ENCODE measurements at regions not wholly inside any gene's neighbourhood (a gene's known extent, or its start where the extent isn't known, plus 50 kb on each side); places are given as distances from the start of the nearest gene placed in this dataset.

DNA sequence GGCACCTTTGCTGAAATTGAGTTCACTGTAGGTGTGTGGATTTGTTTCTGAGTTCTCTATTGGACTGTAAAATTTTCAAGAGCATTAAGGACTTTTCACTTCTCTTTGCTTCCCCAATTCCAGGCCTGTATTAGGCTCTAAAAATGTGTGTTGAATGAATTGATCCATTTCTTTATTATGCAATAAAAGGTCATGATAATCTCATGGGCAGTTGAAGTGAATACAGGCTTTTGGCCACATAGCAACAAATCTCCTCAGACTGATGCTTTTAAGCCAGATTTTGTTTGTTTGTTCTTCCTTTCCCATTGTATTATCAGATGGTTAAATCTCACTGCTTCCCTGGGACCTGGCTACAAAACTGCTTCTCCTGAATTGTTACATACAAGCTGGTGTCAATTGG, 258.0 kb upstream of the FAR2 start:
- ChIA-PET POLR2A (no interaction called here), CTCF (no interaction called here)
- no peak for DNase-seq (ENCODE audit: extremely low spot score)
- TF ChIP-seq FOXM1 (IDR thresholded peaks at IDR 0.05; ENCODE audit: borderline replicate concordance) (no peak), CTBP1 (IDR thresholded peaks at IDR 0.05; ENCODE audit: borderline replicate concordance) (no peak), SUZ12 (IDR thresholded peaks at IDR 0.05) (no peak), NFRKB (IDR thresholded peaks at IDR 0.05) (no peak), TARDBP (IDR thresholded peaks at IDR 0.05) (no peak), HDGF (IDR thresholded peaks at IDR 0.05; ENCODE audit: borderline replicate concordance) (no peak), BHLHE40 (IDR thresholded peaks at IDR 0.05; ENCODE audit: borderline replicate concordance) (no peak), L3MBTL2 (conservative IDR thresholded peaks at IDR 0.05) (no peak), ARNT (IDR thresholded peaks at IDR 0.05) (no peak), FOXK2 (IDR thresholded peaks at IDR 0.05) (no peak), LEF1 (IDR thresholded peaks at IDR 0.05; ENCODE audit: borderline replicate concordance) (no peak), SP1 (IDR thresholded peaks at IDR 0.05) (no peak), ZNF384 (IDR thresholded peaks at IDR 0.05) (no peak), ELF4 (IDR thresholded peaks at IDR 0.05) (no peak), FOXA1 (IDR thresholded peaks at IDR 0.05) (no peak)
- TF ChIP-seq, protein P1, sequence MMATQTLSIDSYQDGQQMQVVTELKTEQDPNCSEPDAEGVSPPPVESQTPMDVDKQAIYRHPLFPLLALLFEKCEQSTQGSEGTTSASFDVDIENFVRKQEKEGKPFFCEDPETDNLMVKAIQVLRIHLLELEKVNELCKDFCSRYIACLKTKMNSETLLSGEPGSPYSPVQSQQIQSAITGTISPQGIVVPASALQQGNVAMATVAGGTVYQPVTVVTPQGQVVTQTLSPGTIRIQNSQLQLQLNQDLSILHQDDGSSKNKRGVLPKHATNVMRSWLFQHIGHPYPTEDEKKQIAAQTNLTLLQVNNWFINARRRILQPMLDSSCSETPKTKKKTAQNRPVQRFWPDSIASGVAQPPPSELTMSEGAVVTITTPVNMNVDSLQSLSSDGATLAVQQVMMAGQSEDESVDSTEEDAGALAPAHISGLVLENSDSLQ (IDR thresholded peaks at IDR 0.05): no peak

DNA sequence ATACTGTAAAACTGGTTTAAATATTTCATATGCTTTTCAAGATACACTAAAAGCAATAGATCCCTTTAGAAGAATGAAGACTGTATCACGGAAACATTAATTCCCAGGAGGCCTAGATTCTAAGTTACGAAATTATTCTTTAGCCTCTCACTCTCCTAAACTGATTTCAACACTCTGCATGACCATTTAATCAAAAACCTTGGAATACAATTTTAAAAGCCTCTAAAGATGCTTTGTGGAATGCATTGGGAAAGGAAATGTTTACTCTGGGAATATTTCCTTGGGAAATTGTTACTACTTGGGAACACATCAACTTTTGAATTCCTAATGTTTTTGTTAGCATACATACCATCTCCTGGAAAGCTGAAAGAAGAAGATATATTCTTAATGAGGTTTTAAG, 255.7 kb upstream of the FAR2 start:
- CTCF ChIA-PET: no interaction called here
- POLR2A ChIA-PET: no interaction called here
- DNase-seq (ENCODE audit: extremely low spot score): no peak
- TF ChIP-seq, protein P1 (IDR thresholded peaks at IDR 0.05): no peak
- TF ChIP-seq BHLHE40 (IDR thresholded peaks at IDR 0.05; ENCODE audit: borderline replicate concordance) (no peak), HDGF (IDR thresholded peaks at IDR 0.05; ENCODE audit: borderline replicate concordance) (no peak), L3MBTL2 (conservative IDR thresholded peaks at IDR 0.05) (no peak), FOXM1 (IDR thresholded peaks at IDR 0.05; ENCODE audit: borderline replicate concordance) (no peak), ELF4 (IDR thresholded peaks at IDR 0.05) (no peak), FOXK2 (IDR thresholded peaks at IDR 0.05) (no peak)

DNA sequence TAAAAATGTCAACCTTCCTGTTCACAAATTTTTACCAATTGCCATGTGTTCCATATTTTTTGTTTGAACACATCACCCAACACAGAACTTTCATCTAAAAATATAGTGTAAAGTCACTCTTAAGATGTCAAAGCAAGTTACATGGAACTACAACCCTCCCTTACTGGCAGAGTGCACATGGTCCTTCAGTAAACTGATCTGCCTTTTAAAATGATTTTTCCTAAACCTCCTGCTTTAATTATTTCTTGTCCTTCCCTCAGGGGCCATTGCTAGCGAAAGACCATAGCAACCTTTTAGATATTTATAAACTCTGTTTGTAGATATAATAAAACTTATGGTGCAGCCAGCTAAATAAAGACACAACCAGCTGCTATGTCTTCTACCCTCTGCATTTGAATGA, 255.2 kb upstream of the FAR2 start:
- ChIA-PET POLR2A (no interaction called here), CTCF (no interaction called here)
- TF ChIP-seq TARDBP (IDR thresholded peaks at IDR 0.05) (no peak), FOXK2 (IDR thresholded peaks at IDR 0.05) (no peak), CTBP1 (IDR thresholded peaks at IDR 0.05; ENCODE audit: borderline replicate concordance) (no peak)
- no peak for DNase-seq (ENCODE audit: extremely low spot score)

DNA sequence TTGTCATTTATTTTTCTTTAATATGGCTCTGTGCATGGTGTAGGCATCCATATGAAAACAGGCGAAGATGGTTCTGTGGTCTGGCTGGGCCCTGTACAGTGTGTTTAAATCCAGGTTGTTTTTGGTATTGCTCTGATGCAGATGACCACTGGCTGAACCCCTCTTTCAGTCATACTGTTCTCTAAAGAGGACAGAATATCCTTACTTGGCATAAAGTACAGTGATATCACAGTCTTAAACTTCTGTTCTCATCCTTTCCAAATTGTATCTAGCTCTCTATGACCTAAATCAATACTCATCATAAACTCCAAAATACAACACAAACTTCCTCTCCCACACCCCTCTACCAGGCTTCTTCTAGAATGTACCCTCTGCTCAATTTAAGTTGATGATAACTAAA, 252.7 kb upstream of the FAR2 start:
- TF ChIP-seq ZNF384 (IDR thresholded peaks at IDR 0.05) (no peak), ARNT (IDR thresholded peaks at IDR 0.05) (no peak), FOXK2 (IDR thresholded peaks at IDR 0.05) (no peak), FOXM1 (IDR thresholded peaks at IDR 0.05; ENCODE audit: borderline replicate concordance) (no peak), HDGF (IDR thresholded peaks at IDR 0.05; ENCODE audit: borderline replicate concordance) (no peak), LEF1 (IDR thresholded peaks at IDR 0.05; ENCODE audit: borderline replicate concordance) (no peak), L3MBTL2 (conservative IDR thresholded peaks at IDR 0.05) (no peak), TARDBP (IDR thresholded peaks at IDR 0.05) (no peak), FOXA1 (IDR thresholded peaks at IDR 0.05) (no peak), BHLHE40 (IDR thresholded peaks at IDR 0.05; ENCODE audit: borderline replicate concordance) (no peak), ELF4 (IDR thresholded peaks at IDR 0.05) (no peak), NFRKB (IDR thresholded peaks at IDR 0.05) (no peak), CTBP1 (IDR thresholded peaks at IDR 0.05; ENCODE audit: borderline replicate concordance) (no peak), SP1 (IDR thresholded peaks at IDR 0.05) (no peak), SUZ12 (IDR thresholded peaks at IDR 0.05) (no peak)
- TF ChIP-seq, protein P1 (IDR thresholded peaks at IDR 0.05): no peak
- CTCF ChIA-PET: no interaction called here

DNA sequence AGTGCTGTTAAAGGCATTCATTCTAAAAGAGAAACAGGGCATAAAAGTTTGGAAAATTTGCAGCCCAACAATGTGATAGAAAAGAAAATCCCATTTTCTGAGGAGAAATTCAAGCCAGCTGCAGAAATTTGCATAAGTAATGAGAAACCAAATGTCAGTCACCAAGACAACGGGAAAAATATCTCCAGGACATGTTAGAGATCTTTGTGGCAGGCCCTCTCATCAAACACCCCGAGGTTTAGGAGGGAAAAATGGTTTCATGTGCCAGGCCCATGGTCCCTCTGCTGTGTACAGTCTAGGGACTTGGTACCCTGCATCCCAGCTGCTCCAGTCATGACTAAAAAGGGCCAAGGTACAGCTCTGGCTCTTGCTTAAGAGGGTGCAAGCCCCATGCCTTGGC, 251.0 kb upstream of the FAR2 start:
- CTCF ChIA-PET: no interaction called here

More for the DNA sequence above, 252.7 kb upstream of the FAR2 start:
- POLR2A ChIA-PET: no interaction called here
- no peak for DNase-seq (ENCODE audit: extremely low spot score)

DNA sequence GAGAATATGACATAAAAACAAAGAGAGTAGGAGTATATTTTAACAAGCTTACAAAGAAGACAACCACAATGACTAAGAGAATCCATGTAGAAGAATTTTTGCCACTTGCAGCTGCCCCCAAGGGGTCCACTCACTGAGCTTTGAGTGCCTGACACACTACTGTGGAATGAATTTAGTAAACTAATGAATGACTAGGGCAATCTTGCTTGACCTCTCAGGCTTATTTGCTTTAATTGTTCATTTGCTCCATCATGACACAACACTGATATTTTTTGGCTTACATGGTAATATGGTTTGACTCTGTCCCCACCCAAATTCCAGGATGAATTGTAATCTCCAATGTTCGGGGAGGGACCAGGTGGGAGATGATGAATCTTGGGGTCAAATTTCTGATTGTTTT, 249.1 kb upstream of the FAR2 start:
- CTCF ChIA-PET: no interaction called here
- TF ChIP-seq SUZ12 (IDR thresholded peaks at IDR 0.05): no peak

More for the DNA sequence above, 251.0 kb upstream of the FAR2 start:
- TF ChIP-seq CTBP1 (IDR thresholded peaks at IDR 0.05; ENCODE audit: borderline replicate concordance) (no peak), FOXM1 (IDR thresholded peaks at IDR 0.05; ENCODE audit: borderline replicate concordance) (no peak), SUZ12 (IDR thresholded peaks at IDR 0.05) (no peak), L3MBTL2 (conservative IDR thresholded peaks at IDR 0.05) (no peak), FOXA1 (IDR thresholded peaks at IDR 0.05) (no peak), HDGF (IDR thresholded peaks at IDR 0.05; ENCODE audit: borderline replicate concordance) (no peak), NFRKB (IDR thresholded peaks at IDR 0.05) (no peak)
- POLR2A ChIA-PET: no interaction called here
- DNase-seq (ENCODE audit: extremely low spot score): no peak

DNA sequence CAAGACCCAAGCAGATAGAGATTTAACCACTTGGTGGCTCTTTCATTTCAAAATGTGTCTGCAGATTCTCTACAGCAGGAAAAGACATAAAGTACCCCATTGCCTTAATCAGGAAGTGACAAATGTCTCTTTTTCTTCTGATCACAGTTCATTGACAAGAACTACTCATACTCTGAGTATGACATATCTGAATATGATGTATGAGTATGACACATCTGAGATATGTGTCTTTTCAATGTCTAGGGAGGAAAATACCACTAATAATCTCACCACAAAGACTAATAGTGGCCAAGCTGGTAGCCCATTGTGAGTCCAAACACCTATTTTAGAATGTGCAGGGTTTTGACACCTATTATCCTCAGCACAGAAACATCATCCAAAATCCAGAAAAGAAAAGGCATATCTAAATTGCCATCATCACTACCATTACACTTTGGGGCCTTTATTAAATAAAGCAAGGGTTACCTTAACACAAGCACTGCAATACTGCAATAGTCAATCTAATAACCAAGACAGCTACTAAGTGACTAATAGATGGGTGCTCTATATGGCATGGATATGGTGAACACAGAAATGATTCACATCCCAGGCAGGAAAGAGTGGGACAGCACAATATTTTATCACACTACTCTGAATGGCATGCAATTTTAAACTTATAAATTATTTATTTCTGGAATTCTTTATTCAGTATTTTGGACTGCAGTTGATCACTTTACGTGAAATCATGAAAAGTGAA, 243.7 kb upstream of the FAR2 start:
- TF ChIP-seq HDGF (IDR thresholded peaks at IDR 0.05; ENCODE audit: borderline replicate concordance) (no peak), ZNF384 (IDR thresholded peaks at IDR 0.05) (no peak), LEF1 (IDR thresholded peaks at IDR 0.05; ENCODE audit: borderline replicate concordance) (no peak), ELF4 (IDR thresholded peaks at IDR 0.05) (no peak), CTBP1 (IDR thresholded peaks at IDR 0.05; ENCODE audit: borderline replicate concordance) (no peak), FOXM1 (IDR thresholded peaks at IDR 0.05; ENCODE audit: borderline replicate concordance) (no peak), SP1 (IDR thresholded peaks at IDR 0.05) (no peak), L3MBTL2 (conservative IDR thresholded peaks at IDR 0.05) (no peak), FOXA1 (IDR thresholded peaks at IDR 0.05) (no peak), NFRKB (IDR thresholded peaks at IDR 0.05) (no peak), ARNT (IDR thresholded peaks at IDR 0.05) (no peak), BHLHE40 (IDR thresholded peaks at IDR 0.05; ENCODE audit: borderline replicate concordance) (no peak), FOXK2 (IDR thresholded peaks at IDR 0.05) (no peak)
- CTCF ChIA-PET: no interaction called here
- POLR2A ChIA-PET: no interaction called here
- DNase-seq (ENCODE audit: extremely low spot score): no peak

More for the DNA sequence above, 249.1 kb upstream of the FAR2 start:
- POLR2A ChIA-PET: no interaction called here
- no peak for DNase-seq (ENCODE audit: extremely low spot score)
